ENCODE measurements at regions not wholly inside any gene's neighbourhood (a gene's known extent, or its start where the extent isn't known, plus 50 kb on each side); places are given as distances from the start of the nearest gene placed in this dataset.
"Not testable (repeated sequence)": the region's sequence is repeated elsewhere in the genome, so short reads cannot be mapped to it uniquely, and the experiment has no call there.

GRCh38 chr5:71230839-71231505, 163.5 kb upstream of the GTF2H2 start:
- H3K27me3 Mint-ChIP-seq; H3K4me1 Mint-ChIP-seq; H3K4me3 Mint-ChIP-seq; H3K27ac Mint-ChIP-seq; H3K36me3 Mint-ChIP-seq (ENCODE audit: low read depth); H3K9me3 Mint-ChIP-seq; POLR2A ChIA-PET; CTCF ChIA-PET: not testable (repeated sequence)
- peak; percentile 15 for DNase-seq
